Colonic mucosa (tissue), 4 donors: ENCODE measurements at regions not wholly inside any gene's neighbourhood (a gene's known extent, or its start where the extent isn't known, plus 50 kb on each side); places are given as distances from the start of the nearest gene placed in this dataset.
A peak's percentile ranks its signal among the peaks of the same experiment; 100 is the strongest.

ENCODE experiments used
- DNase-seq: peaks from one replicate; pipeline ENCODE4 v3.0.0-alpha.2; 2020
- H3K27ac ChIP-seq: fragments of 200-600 bp; one replicate; pipeline ENCODE4 v1.8.0; 2021
- H3K27me3 ChIP-seq: fragments of 200-600 bp; one replicate; pipeline ENCODE4 v1.8.0; 2021
- H3K36me3 ChIP-seq: fragments of 200-600 bp; one replicate; pipeline ENCODE4 v1.8.0; 2021
- H3K4me1 ChIP-seq: fragments of 200-600 bp; one replicate; pipeline ENCODE4 v1.8.0; 2021; ENCODE audit warnings: mild to moderate bottlenecking
- H3K4me3 ChIP-seq: fragments of 200-600 bp; one replicate; pipeline ENCODE4 v1.8.0; 2021
- H3K9ac ChIP-seq, 2 donors: one replicate each; pipeline ENCODE4 v1.7.0; 2013; ENCODE audit warnings: control low read depth in 2 of 2, low read depth in 2 of 2, low read length in 2 of 2
- H3K9me3 ChIP-seq: fragments of 200-600 bp; one replicate; pipeline ENCODE4 v1.8.0; 2021
- CTCF ChIP-seq: fragments of 200-600 bp; IDR thresholded peaks from one replicate; pipeline ENCODE4 v1.8.0; 2022; ENCODE audit warnings: antibody characterized with exemption, mild to moderate bottlenecking
- intact Hi-C: fragments of 100-400 bp; cut with DNase I; formaldehyde crosslinking; loops from one replicate; pipeline ENCODE4 v1.14.1; 2022
- donor health status: healthy.
- donor health status: DM: no; HTN: no; CAD: no.
- donor health status: DM: no; HTN: no; CAD: no.

GRCh38 chr10:21329995-21330627 is 195.4 kb downstream of the SKIDA1 start:
- Histone ChIP-seq H3K4me1 (no peaks in the 10 kb centered on the region), H3K9ac (no peak overlapping the region), H3K36me3 (no peaks in the 10 kb centered on the region), H3K27me3 (no peaks in the 10 kb centered on the region), H3K4me3 (no peak overlapping the region), H3K27ac (no peak overlapping the region), H3K9me3 (no peaks in the 10 kb centered on the region)
- peak; percentile 18 for DNase-seq
- TF ChIP-seq CTCF = no peak
- intact Hi-C loops = no loop called here

GRCh38 chr10:21327289-21327993 is 198.0 kb downstream of the SKIDA1 start:
- intact Hi-C loops = no loop called here

GRCh38 chr10:21326594-21327288 is 198.7 kb downstream of the SKIDA1 start:
- TF ChIP-seq CTCF = no peak
- Histone ChIP-seq H3K9ac (no peak overlapping the region), H3K9me3 (no peaks in the 10 kb centered on the region), H3K4me1 (no peaks in the 10 kb centered on the region), H3K36me3 (no peaks in the 10 kb centered on the region), H3K27me3 (no peaks in the 10 kb centered on the region), H3K27ac (no peak overlapping the region), H3K4me3 (no peak overlapping the region)
- DNase-seq = no peak
- intact Hi-C loops = no loop called here

More at GRCh38 chr10:21327289-21327993, 198.0 kb downstream of the SKIDA1 start:
- no peaks in the 10 kb centered on the region for H3K27me3 ChIP-seq
- no peaks in the 10 kb centered on the region for H3K9me3 ChIP-seq
- H3K9ac ChIP-seq = no peak overlapping the region
- H3K4me1 ChIP-seq = no peaks in the 10 kb centered on the region
- no peak for DNase-seq
- no peaks in the 10 kb centered on the region for H3K36me3 ChIP-seq
- H3K4me3 ChIP-seq = no peak overlapping the region
- no peak for TF ChIP-seq CTCF
- H3K27ac ChIP-seq = no peak overlapping the region

- Histone ChIP-seq H3K9ac (no peak overlapping the region), H3K36me3 (no peaks in the 10 kb centered on the region), H3K9me3 (no peaks in the 10 kb centered on the region), H3K4me1 (no peaks in the 10 kb centered on the region), H3K27ac (no peak overlapping the region), H3K27me3 (no peaks in the 10 kb centered on the region), H3K4me3 (no peak overlapping the region)
- DNase-seq = no peak
- intact Hi-C loops = no loop called here
- no peak for TF ChIP-seq CTCF
Observed at GRCh38 chr10:21318540-21319167, 206.8 kb downstream of the SKIDA1 start.

GRCh38 chr10:21317902-21318301 is 207.6 kb downstream of the SKIDA1 start:
- H3K27ac ChIP-seq = no peak overlapping the region
- H3K4me1 ChIP-seq = no peaks in the 10 kb centered on the region
- H3K9me3 ChIP-seq = no peaks in the 10 kb centered on the region
- intact Hi-C loops = no loop called here
- no peak overlapping the region for H3K9ac ChIP-seq
- no peak for TF ChIP-seq CTCF
- H3K27me3 ChIP-seq = no peaks in the 10 kb centered on the region
- no peak for DNase-seq
- H3K36me3 ChIP-seq = no peaks in the 10 kb centered on the region
- no peak overlapping the region for H3K4me3 ChIP-seq
